ENCODE measurements at regions not wholly inside any gene's neighbourhood (a gene's known extent, or its start where the extent isn't known, plus 50 kb on each side); places are given as distances from the start of the nearest gene placed in this dataset.
A peak's percentile ranks its signal among the peaks of the same experiment; 100 is the strongest.
"Not testable (repeated sequence)": the region's sequence is repeated elsewhere in the genome, so short reads cannot be mapped to it uniquely, and the experiment has no call there.

- intact Hi-C loops (cut with micrococcal nuclease); ATAC-seq; DNase-seq: not testable (repeated sequence)
These were observed 83.2 kb downstream of the POTEB3 start for GRCh38 chr15:21357056-21357455.

GRCh38 chr15:21355944-21356343 lies 84.4 kb downstream of the POTEB3 start:
- ATAC-seq; DNase-seq; intact Hi-C loops (cut with micrococcal nuclease): not testable (repeated sequence)

DNA sequence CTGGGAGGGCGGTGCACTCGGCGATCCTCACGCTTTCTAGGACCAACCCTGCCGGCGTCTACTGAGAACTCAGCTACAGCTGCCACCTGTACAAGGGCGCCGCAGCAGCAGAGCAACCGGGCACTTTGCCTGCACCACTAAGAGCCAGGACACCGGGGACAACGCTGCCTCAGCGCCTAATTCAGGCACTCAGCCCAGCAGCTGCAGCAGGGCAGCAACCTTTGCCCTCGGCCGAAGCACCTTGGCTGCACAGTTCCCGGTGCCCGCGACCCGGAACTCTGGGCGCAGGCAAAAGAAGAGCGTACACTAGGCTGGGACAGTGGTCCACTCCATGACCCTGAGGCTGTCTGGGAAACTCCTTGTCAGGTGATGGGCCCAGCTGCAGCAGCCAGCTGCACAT lies 85.7 kb downstream of the POTEB3 start:
- DNase-seq; ATAC-seq; intact Hi-C loops (cut with micrococcal nuclease): not testable (repeated sequence)

GRCh38 chr15:21352670-21353318 lies 87.5 kb downstream of the POTEB3 start:
- DNase-seq; ATAC-seq; intact Hi-C loops (cut with micrococcal nuclease): not testable (repeated sequence)

DNA sequence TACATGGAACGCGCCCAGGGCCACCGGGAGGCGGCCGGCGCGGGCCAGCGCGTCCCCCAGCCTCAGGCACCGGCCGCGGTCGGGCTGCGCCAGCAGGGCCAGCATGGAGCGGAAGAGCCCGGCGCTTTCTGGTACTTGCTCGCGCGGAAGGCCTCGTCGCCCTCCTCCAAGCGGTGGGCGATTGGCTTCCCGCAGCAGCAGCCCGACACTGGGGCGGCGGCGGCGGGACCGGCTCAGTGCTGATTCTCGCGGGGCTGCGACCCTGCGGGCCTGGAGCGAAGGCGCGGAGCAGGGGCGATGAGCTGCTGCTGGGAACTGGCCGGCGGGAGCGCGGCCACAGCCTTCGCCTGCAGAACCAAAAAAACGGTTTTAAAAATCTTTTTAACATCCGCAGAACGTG lies 95.3 kb downstream of the POTEB3 start:
- ATAC-seq; intact Hi-C loops (cut with micrococcal nuclease): not testable (repeated sequence)
- DNase-seq, result peak; percentile 26

DNA sequence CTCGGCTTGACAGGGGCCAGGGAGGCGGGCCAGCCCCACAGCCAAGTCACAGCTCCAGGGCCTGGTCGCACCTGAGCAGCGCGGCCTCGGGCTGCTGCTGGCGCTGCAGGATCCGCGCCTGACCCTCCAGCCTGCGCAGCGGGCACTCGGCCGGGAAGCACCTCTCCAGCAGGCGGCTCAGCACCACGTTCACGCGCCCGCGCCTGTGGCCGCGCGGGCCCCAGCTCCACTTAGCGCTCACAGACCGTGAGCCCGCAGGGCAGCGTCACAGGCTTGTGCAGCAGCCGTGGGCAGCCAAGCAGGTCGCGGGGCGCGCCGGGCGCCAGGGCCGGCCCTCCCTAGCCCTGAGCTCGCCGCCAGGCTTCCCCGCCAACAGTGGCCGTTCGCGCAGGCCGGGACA lies 95.8 kb downstream of the POTEB3 start:
- DNase-seq; intact Hi-C loops (cut with micrococcal nuclease): not testable (repeated sequence)
- peak; percentile 82 for ATAC-seq

DNA sequence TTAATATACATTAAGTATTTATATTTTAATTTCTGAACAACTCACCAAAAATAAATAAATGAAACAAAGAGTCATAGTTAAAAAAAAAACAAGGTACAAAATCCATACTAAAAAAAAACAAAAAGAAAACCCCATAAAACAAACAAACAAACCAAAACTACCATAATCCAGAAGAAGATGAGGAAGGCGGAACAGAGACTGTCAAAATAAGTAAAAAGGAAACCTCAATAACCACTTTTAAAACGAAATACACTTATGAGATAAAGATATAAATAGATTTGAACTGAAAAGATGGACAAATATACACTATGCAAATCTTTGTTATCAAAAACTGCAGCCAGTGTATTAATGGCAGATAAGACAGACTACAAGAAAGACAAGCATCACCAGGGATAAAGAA lies 103.3 kb downstream of the POTEB3 start:
- DNase-seq; intact Hi-C loops (cut with micrococcal nuclease); ATAC-seq: not testable (repeated sequence)

DNA sequence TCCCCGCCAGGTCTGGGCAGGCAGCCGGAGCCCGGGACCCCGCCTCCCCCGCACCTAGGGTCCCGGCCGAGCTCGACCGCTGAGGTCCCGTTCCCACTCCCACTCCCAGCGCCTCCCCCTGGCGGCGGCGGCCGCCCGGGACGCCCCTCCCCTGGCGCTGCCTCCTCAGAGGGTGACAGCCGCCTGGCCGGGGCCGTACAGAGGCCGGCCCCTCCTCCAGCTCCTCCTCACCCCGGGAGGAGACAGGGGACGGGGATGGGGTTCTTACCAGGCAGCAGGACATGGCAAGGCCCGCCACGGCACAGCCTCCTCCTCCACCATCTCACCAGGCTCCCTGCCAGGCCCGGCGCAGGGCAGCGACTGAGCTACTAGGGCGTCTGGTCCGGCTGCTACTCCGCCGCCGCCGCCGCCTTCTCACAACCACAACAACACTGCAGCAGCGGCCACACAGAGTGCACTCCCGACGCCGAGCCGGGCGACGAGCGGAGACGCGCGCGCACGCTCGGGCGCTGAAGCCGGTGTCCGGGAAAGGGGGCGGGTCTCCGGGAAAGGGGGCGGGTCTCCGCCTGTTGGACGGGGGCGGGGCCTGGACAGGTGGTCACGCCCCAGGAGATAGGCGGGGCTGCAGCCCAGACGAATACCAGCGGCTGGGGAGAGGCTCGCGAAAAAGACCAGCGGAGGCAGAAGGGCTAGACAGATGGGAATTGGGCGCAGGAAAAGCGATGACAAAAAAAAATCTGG lies 115.4 kb downstream of the POTEB3 start:
- intact Hi-C loops (cut with micrococcal nuclease); DNase-seq: not testable (repeated sequence)
- peak; percentile 87 for ATAC-seq

- intact Hi-C loops (cut with micrococcal nuclease); DNase-seq: not testable (repeated sequence)
- ATAC-seq, result peak; percentile 78
These were observed 155.9 kb downstream of the POTEB3 start for GRCh38 chr15:21284353-21284752.

DNA sequence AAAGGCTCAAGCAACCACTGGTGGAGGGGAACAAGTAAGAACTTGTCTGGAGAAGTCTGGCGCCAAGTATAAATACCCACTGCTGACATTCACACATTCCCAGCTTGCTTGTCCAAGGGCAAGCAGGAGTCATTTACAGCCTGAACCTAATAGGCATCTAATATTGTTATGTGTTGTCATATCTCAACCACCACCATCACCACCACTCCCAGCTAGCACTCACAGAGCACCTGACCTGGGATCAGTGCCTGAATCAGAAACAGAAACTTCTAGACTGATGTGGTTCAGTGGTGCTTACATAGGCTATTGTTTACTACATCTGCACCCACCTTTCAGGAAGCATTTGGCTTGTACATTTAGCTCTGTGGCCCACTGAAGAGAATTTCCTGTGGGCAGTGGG lies 157.1 kb downstream of the POTEB3 start:
- DNase-seq; intact Hi-C loops (cut with micrococcal nuclease): not testable (repeated sequence)
- peak; percentile 47 for ATAC-seq

GRCh38 chr15:21280272-21280671 lies 160.0 kb downstream of the POTEB3 start:
- ATAC-seq; intact Hi-C loops (cut with micrococcal nuclease): not testable (repeated sequence)

DNA sequence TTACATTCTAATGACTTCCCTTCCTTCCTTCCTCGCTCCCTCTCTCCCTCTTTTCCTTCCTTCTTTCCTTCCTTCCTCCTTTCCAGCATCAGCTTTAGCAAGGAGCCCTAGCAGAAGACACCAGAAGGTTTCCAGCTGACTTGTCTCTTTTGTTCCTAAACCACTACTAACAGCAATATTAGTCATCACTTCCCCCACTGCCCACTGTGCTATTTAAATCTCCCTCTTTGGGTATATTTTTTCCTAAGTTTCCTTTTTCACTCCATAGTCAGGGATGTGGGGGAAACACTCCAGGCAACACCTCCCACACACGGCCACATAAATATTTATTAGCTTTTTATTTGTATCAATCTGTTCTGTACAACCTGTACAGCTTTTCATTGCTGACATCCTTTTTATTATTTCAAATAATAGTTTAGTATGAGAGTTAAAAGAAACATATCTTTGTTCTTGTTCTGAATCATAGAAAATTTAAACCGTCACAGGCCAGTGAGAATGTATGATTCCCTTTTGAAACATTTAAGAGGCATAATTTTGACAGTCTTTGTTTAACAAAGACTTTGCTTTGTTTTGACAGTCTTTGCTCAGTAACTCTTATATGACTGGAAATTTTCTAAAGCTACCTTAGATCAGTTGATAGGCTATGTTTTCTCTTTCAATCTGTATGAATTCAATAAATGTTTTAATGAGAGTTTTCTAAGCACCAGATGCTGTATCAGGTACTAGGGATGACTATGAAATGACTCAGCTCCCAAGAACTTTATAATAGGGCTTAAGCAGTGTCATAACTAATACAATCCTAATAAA lies 167.9 kb downstream of the POTEB3 start:
- intact Hi-C loops (cut with micrococcal nuclease); DNase-seq: not testable (repeated sequence)
- ATAC-seq, result peak; percentile 53

More at GRCh38 chr15:21280272-21280671, 160.0 kb downstream of the POTEB3 start:
- not testable (repeated sequence) for DNase-seq

- intact Hi-C loops (cut with micrococcal nuclease), result no loop called here
- ATAC-seq (no peak), DNase-seq (no peak)
These were observed 168.7 kb downstream of the POTEB3 start for GRCh38 chr15:21271566-21271965.

DNA sequence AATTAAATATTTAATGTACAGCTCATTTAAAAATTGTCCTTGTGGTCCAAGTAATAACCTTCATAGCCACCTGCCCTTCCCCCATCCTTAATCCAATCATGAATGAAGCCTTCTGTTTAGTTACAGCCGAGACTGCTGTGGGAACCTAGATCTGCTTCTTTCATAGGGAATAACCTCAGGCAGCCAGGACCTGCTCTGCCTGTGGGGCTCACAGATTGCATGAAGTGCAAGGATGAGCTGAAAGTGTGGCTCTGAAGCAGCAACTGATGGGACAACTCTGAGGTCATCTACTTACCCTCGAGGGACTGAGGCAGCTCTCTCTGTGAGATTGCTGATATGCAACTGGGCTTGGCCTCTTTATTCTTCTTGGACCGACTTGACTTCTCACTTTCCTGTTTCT lies 169.8 kb downstream of the POTEB3 start:
- peak; percentile 22 for DNase-seq
- intact Hi-C loops (cut with micrococcal nuclease), result no loop called here
- no peak for ATAC-seq

DNA sequence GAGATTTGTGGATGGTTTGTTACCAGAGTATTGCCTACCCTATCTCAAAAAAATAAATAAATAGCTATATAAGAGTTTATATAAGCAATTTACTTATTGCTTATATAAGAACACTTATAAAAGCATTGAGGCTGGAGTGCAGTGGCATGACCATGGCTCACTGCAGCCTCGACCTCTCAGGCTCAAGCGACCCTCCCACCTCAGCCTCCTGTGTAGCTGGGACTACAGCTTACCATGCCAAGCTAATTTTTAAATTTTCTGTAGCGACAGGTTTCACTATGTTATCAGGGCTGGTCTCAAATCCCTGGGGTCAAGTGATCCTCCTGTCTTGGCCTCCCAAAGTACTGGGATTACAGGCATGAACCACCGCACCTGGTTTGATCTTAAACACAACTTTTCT lies 170.6 kb downstream of the POTEB3 start:
- intact Hi-C loops (cut with micrococcal nuclease); ATAC-seq: not testable (repeated sequence)
- DNase-seq, result peak; percentile 21

GRCh38 chr15:21269121-21269520 lies 171.2 kb downstream of the POTEB3 start:
- no peak for ATAC-seq
- intact Hi-C loops (cut with micrococcal nuclease), result no loop called here
- DNase-seq, result peak; percentile 30

DNA sequence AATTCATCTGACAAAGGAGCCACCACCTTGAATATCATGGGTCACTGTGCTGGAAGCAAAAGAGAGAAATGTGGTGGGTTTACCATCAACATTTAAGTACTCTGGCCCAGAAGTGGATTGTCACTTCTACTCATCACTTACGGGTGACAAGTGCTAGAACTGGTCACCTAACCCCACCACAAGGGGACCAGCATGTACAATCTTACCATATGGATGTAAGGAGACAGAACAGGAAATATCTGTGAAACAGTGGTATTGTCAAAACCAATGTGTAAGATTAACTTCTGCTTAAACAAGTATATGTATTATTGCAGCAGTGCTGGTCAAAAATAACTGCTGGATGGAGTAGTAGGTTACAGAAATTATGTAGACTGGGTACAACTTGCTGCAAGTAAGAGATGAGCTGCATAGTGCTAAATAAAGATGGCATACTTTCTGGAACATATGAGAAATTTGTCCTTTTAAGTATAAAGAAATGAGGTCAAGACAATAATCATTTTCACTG lies 171.8 kb downstream of the POTEB3 start:
- no peak for ATAC-seq
- intact Hi-C loops (cut with micrococcal nuclease), result no loop called here
- no peak for DNase-seq

- no peak for ATAC-seq
- intact Hi-C loops (cut with micrococcal nuclease), result no loop called here
- no peak for DNase-seq
These were observed 172.5 kb downstream of the POTEB3 start for GRCh38 chr15:21267671-21268395.

DNA sequence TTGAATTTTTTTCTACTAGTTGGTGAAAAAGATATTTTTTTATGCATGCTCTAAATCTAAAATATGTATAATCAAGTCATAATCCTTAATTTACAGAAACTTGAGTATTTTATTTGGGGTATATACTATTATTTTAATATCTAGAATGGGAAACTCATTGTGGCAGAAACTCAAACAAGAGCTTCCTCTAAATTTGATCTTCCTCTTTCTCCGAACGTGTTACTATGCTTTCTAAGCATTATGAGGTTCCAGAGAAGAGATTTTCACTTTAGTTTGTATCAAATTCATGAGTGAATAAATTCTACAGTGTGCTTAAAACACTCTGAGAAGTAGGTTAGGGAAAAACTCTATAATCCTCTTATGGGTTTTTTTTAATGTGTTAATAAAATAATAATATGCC lies 173.1 kb downstream of the POTEB3 start:
- DNase-seq, result no peak
- intact Hi-C loops (cut with micrococcal nuclease), result no loop called here
- ATAC-seq, result no peak
